Keratinocyte (primary cell): ENCODE measurements at regions not wholly inside any gene's neighbourhood (a gene's known extent, or its start where the extent isn't known, plus 50 kb on each side); places are given as distances from the start of the nearest gene placed in this dataset.

Experiments used
- DNase-seq: peaks from one replicate; pipeline ENCODE4 v3.0.0-alpha.2; 2011; ENCODE audit warnings: low read depth, missing footprints, low spot score
- FAIRE-seq: peaks from 2 replicates; lab custom pipeline; 2011; peaks lifted over from hg19 to GRCh38; lab: Jason Lieb, UNC
- H2AFZ ChIP-seq: 2 replicates; pipeline ENCODE4 v1.6.0; 2012; ENCODE audit warnings: low read length, control low read depth, inconsistent platforms; ENCODE audit not compliant: control insufficient read depth
- H3K27ac ChIP-seq: 2 replicates; pipeline ENCODE4 v1.5.1; 2011; ENCODE audit warnings: low read length; ENCODE audit not compliant: control insufficient read depth, insufficient read depth
- H3K27me3 ChIP-seq: 3 replicates; pipeline ENCODE4 v1.6.0; 2011; ENCODE audit warnings: low read length; ENCODE audit not compliant: control insufficient read depth, insufficient read depth; ENCODE audit errors: extremely low read depth
- H3K36me3 ChIP-seq, 2 experiments: 2 replicates in 1 of 2; 3 replicates in 1 of 2; pipeline ENCODE4 v1.5.1; 2011; ENCODE audit warnings: low read length in 2 of 2, mild to moderate bottlenecking in 1 of 2; ENCODE audit not compliant: control insufficient read depth in 2 of 2, insufficient read depth in 2 of 2; ENCODE audit errors: extremely low read depth in 1 of 2
- H3K4me1 ChIP-seq: 3 replicates; pipeline ENCODE4 v1.5.1; 2011; ENCODE audit warnings: low read length; ENCODE audit not compliant: control insufficient read depth, insufficient read depth; ENCODE audit errors: extremely low read depth
- H3K4me2 ChIP-seq: 3 replicates; pipeline ENCODE4 v1.6.0; 2011; ENCODE audit warnings: low read depth, low read length; ENCODE audit not compliant: control insufficient read depth, insufficient read depth; ENCODE audit errors: extremely low read depth
- H3K4me3 ChIP-seq, 3 experiments: fragments of 200-600 bp in 1 of 3; sonication (generic) in 1 of 3; 2 replicates in 2 of 3; 3 replicates in 1 of 3; pipeline ENCODE4 v1.5.1; 2011 to 2016; ENCODE audit warnings: low read length in 3 of 3, mild to moderate bottlenecking in 3 of 3, control low read depth in 2 of 3, inconsistent platforms in 1 of 3, low read depth in 1 of 3, mixed read lengths in 1 of 3, mixed run types in 1 of 3, moderate library complexity in 1 of 3; ENCODE audit not compliant: control insufficient read depth in 2 of 3, insufficient read depth in 2 of 3; ENCODE audit errors: extremely low read depth in 1 of 3
- H3K79me2 ChIP-seq: 2 replicates; pipeline ENCODE4 v1.6.0; 2012; ENCODE audit warnings: low read length; ENCODE audit not compliant: control insufficient read depth, insufficient read depth
- H3K9ac ChIP-seq: 3 replicates; pipeline ENCODE4 v1.6.0; 2011; ENCODE audit warnings: low read length; ENCODE audit not compliant: control insufficient read depth, insufficient read depth; ENCODE audit errors: extremely low read depth
- H3K9me1 ChIP-seq: 3 replicates; pipeline ENCODE4 v1.6.0; 2011; ENCODE audit warnings: low read length; ENCODE audit not compliant: control insufficient read depth, insufficient read depth; ENCODE audit errors: extremely low read depth
- H3K9me3 ChIP-seq: 2 replicates; pipeline ENCODE4 v1.5.1; 2012; ENCODE audit warnings: low read depth, low read length; ENCODE audit not compliant: control insufficient read depth
- H4K20me1 ChIP-seq: 3 replicates; pipeline ENCODE4 v1.6.0; 2011; ENCODE audit warnings: low read length; ENCODE audit not compliant: control insufficient read depth, insufficient read depth; ENCODE audit errors: extremely low read depth
- CTCF ChIP-seq, 3 experiments: IDR thresholded peaks in 1 of 3; conservative IDR thresholded peaks in 1 of 3; optimal IDR thresholded peaks in 1 of 3; 2 replicates in 2 of 3; 3 replicates in 1 of 3; pipeline versions ENCODE3 to v1.5.1; 2011; ENCODE audit warnings: low read length in 3 of 3, mild to moderate bottlenecking in 3 of 3, moderate library complexity in 2 of 3, control low read depth in 1 of 3, inconsistent platforms in 1 of 3; ENCODE audit not compliant: insufficient read depth in 2 of 3; ENCODE audit errors: extremely low read depth in 1 of 3
- EZH2 ChIP-seq: IDR thresholded peaks from one replicate; pipeline ENCODE4 v1.6.1; 2012; ENCODE audit warnings: inconsistent platforms, mild to moderate bottlenecking, low read length, moderate library complexity
- dilution Hi-C: fragments of 300-500 bp; cut with MboI; formaldehyde crosslinking; loops from one replicate; pipeline ENCODE4 v1.7.0; 2020; ENCODE audit warnings: low sequenced_read_pairs; ENCODE audit not compliant: extremely low pct_ligation_motif_present

GRCh38 chr1:69196071-69196470 lies 371.7 kb upstream of the LRRC7 start:
- Histone ChIP-seq H3K27ac (no peak overlapping the region), H2AFZ (no peak overlapping the region), H3K27me3 (no peaks in the 10 kb centered on the region), H3K4me1 (no peaks in the 10 kb centered on the region), H3K9ac (no peak overlapping the region), H3K9me1 (no peaks in the 10 kb centered on the region), H3K36me3 (no peaks in the 10 kb centered on the region), H3K79me2 (no peaks in the 10 kb centered on the region), H4K20me1 (no peaks in the 10 kb centered on the region), H3K9me3 (no peaks in the 10 kb centered on the region), H3K4me2 (no peak overlapping the region), H3K4me3 (no peak overlapping the region)
- DNase-seq (no peak), FAIRE-seq (no peak)
- TF ChIP-seq EZH2 (no peak), CTCF (optimal IDR thresholded peaks at IDR 0.05 in 1 of 3, IDR thresholded peaks at IDR 0.05 in 1 of 3, conservative IDR thresholded peaks at IDR 0.05 in 1 of 3; ENCODE audit: extremely low read depth in 1 of 3, insufficient read depth in 2 of 3, low read length in 3 of 3) (no peak)
- dilution Hi-C loops, result no loop called here

- no peak overlapping the region for H2AFZ ChIP-seq
- no peak overlapping the region for H3K4me2 ChIP-seq
- H3K79me2 ChIP-seq, result no peaks in the 10 kb centered on the region
- no peaks in the 10 kb centered on the region for H3K4me1 ChIP-seq
- no peaks in the 10 kb centered on the region for H3K9me1 ChIP-seq
- no peak overlapping the region for H3K4me3 ChIP-seq
- H3K9me3 ChIP-seq, result no peaks in the 10 kb centered on the region
- DNase-seq, result no peak
- TF ChIP-seq CTCF (optimal IDR thresholded peaks at IDR 0.05 in 1 of 3, IDR thresholded peaks at IDR 0.05 in 1 of 3, conservative IDR thresholded peaks at IDR 0.05 in 1 of 3; ENCODE audit: extremely low read depth in 1 of 3, insufficient read depth in 2 of 3, low read length in 3 of 3) (no peak), EZH2 (no peak)
- H3K27me3 ChIP-seq, result no peaks in the 10 kb centered on the region
- dilution Hi-C loops, result no loop called here
- no peak overlapping the region for H3K27ac ChIP-seq
- no peak for FAIRE-seq
- H3K9ac ChIP-seq, result no peak overlapping the region
- H4K20me1 ChIP-seq, result no peaks in the 10 kb centered on the region
- H3K36me3 ChIP-seq, result no peaks in the 10 kb centered on the region
These were observed 369.9 kb upstream of the LRRC7 start for GRCh38 chr1:69197816-69198215.
